PC-9 (cell line): ENCODE measurements at regions not wholly inside any gene's neighbourhood (a gene's known extent, or its start where the extent isn't known, plus 50 kb on each side); places are given as distances from the start of the nearest gene placed in this dataset.

ENCODE experiments used
- BruUV-seq: library from RNA; stranded (reverse); fragments of 400-500 nt; replicated peaks from 2 replicates; lab custom pipeline; 2021; lab: Mats Ljungman, UMichigan
- CTCF ChIA-PET: fragments of 300-600 bp; sonication (Branson Sonifier 250); formaldehyde crosslinking; loops from one replicate; lab custom pipeline; 2022; ENCODE audit warnings: antibody characterized with exemption; lab: Charles Lee
- POLR2A ChIA-PET: fragments of 300-600 bp; sonication (Branson Sonifier 250); formaldehyde crosslinking; loops from one replicate; lab custom pipeline; 2022; ENCODE audit warnings: antibody characterized with exemption; ENCODE audit not compliant: unreplicated experiment; lab: Charles Lee
- DNase-seq, 2 experiments: peaks; one replicate each; pipeline versions ENCODE4 v3.0.0 to v3.0.0-alpha.2; 2015 to 2022; ENCODE audit warnings: mixed read lengths in 1 of 2
- H2AFZ ChIP-seq: fragments of 200-600 bp; sonication (generic); 2 replicates; pipeline ENCODE4 v1.8.1; 2017; ENCODE audit warnings: antibody characterized with exemption
- H3F3A ChIP-seq: fragments of 200-600 bp; sonication (generic); 2 replicates; pipeline ENCODE4 v1.8.1; 2017; ENCODE audit warnings: antibody characterized with exemption, mild to moderate bottlenecking, low read depth; ENCODE audit not compliant: insufficient read depth
- H3K27ac ChIP-seq: fragments of 200-600 bp; sonication (generic); 2 replicates; pipeline ENCODE4 v1.6.1; 2016; ENCODE audit warnings: mixed run types
- H3K27me3 ChIP-seq: fragments of 200-600 bp; sonication (generic); 2 replicates; pipeline ENCODE4 v1.6.1; 2016; ENCODE audit warnings: low read depth, mixed run types; ENCODE audit not compliant: insufficient read depth
- H3K36me3 ChIP-seq: fragments of 200-600 bp; sonication (generic); 2 replicates; pipeline ENCODE4 v1.6.1; 2016; ENCODE audit warnings: low read depth, mixed run types
- H3K4me1 ChIP-seq: fragments of 200-600 bp; sonication (generic); replicated peaks from 2 replicates; pipeline ENCODE4 v1.6.1; 2016; ENCODE audit warnings: mixed run types; ENCODE audit not compliant: insufficient read depth
- H3K4me2 ChIP-seq: fragments of 200-600 bp; sonication (generic); 2 replicates; pipeline ENCODE4 v1.6.1; 2017; ENCODE audit warnings: mixed run types
- H3K4me3 ChIP-seq: fragments of 200-600 bp; sonication (generic); 2 replicates; pipeline ENCODE4 v1.6.1; 2016; ENCODE audit warnings: mixed run types
- H3K79me2 ChIP-seq: fragments of 200-600 bp; sonication (generic); 2 replicates; pipeline ENCODE4 v1.6.1; 2017; ENCODE audit warnings: low read depth, mixed run types
- H3K9me2 ChIP-seq: fragments of 200-600 bp; sonication (generic); 2 replicates; pipeline ENCODE4 v1.8.1; 2017; ENCODE audit warnings: mild to moderate bottlenecking; ENCODE audit not compliant: insufficient read depth
- H3K9me3 ChIP-seq: fragments of 200-600 bp; sonication (generic); 2 replicates; pipeline ENCODE4 v1.8.1; 2016; ENCODE audit warnings: low read depth; ENCODE audit not compliant: insufficient read depth
- H4K20me1 ChIP-seq: fragments of 200-600 bp; sonication (generic); 2 replicates; pipeline ENCODE4 v1.8.1; 2017; ENCODE audit not compliant: insufficient read depth
- CTCF ChIP-seq: fragments of 200-600 bp; sonication (generic); conservative IDR thresholded peaks from 2 replicates; pipeline ENCODE4 v1.6.1; 2017; ENCODE audit warnings: mixed run types, antibody characterized with exemption, mild to moderate bottlenecking, moderate library complexity
- EZH2 ChIP-seq: fragments of 200-600 bp; sonication (generic); IDR thresholded peaks from 2 replicates; pipeline ENCODE4 v1.8.0; 2017; ENCODE audit warnings: antibody characterized with exemption, low read depth
- intact Hi-C: fragments of 100-400 bp; cut with micrococcal nuclease; formaldehyde crosslinking; loops from one replicate; pipeline ENCODE4 v1.10.0; 2022; ENCODE audit not compliant: unreplicated experiment

GRCh38 chr22:49184736-49185135, 642.9 kb downstream of the BRD1 start:
- ChIA-PET POLR2A (no interaction called here), CTCF (no interaction called here)
- intact Hi-C loops, result no loop called here
- no peaks in the 10 kb centered on the region; the same call in 1 of the 2 replicates for H4K20me1 ChIP-seq
- no peaks in the 10 kb centered on the region for H3K9me3 ChIP-seq
- H3K27me3 ChIP-seq, result peaks cover 100% of the 10 kb centered on the region
- H2AFZ ChIP-seq, result no peak overlapping the region
- no peaks in the 10 kb centered on the region for H3K9me2 ChIP-seq
- H3K4me3 ChIP-seq, result no peak overlapping the region
- DNase-seq, result no peak
- H3K79me2 ChIP-seq, result no peaks in the 10 kb centered on the region
- no peaks in the 10 kb centered on the region for H3K4me1 ChIP-seq
- no peaks in the 10 kb centered on the region for H3K36me3 ChIP-seq
- TF ChIP-seq EZH2 (no peak), CTCF (no peak)
- no peak overlapping the region for H3K4me2 ChIP-seq
- H3K27ac ChIP-seq, result no peak overlapping the region
- H3F3A ChIP-seq, result no peaks in the 10 kb centered on the region
- BruUV-seq, result no TSS peak

GRCh38 chr22:49183826-49184216, 643.9 kb downstream of the BRD1 start:
- TF ChIP-seq CTCF (no peak), EZH2 (no peak)

GRCh38 chr22:49183208-49183825, 644.4 kb downstream of the BRD1 start:
- H3K36me3 ChIP-seq, result no peaks in the 10 kb centered on the region
- H3K9me2 ChIP-seq, result no peaks in the 10 kb centered on the region
- peaks cover 100% of the 10 kb centered on the region for H3K27me3 ChIP-seq
- DNase-seq, result no peak
- no peaks in the 10 kb centered on the region for H3K79me2 ChIP-seq
- no peaks in the 10 kb centered on the region for H3K4me1 ChIP-seq
- no peaks in the 10 kb centered on the region for H3K9me3 ChIP-seq
- H3K4me2 ChIP-seq, result no peak overlapping the region
- H3F3A ChIP-seq, result no peaks in the 10 kb centered on the region
- POLR2A ChIA-PET, result no interaction called here
- intact Hi-C loops, result no loop called here
- H3K27ac ChIP-seq, result no peak overlapping the region
- H4K20me1 ChIP-seq, result no peaks in the 10 kb centered on the region; the same call in 1 of the 2 replicates
- no peak overlapping the region for H2AFZ ChIP-seq
- no TSS peak for BruUV-seq
- CTCF ChIA-PET, result no interaction called here
- H3K4me3 ChIP-seq, result no peak overlapping the region
- no peak for TF ChIP-seq EZH2
- no peak for TF ChIP-seq CTCF

More at GRCh38 chr22:49183826-49184216, 643.9 kb downstream of the BRD1 start:
- Histone ChIP-seq H3K4me2 (no peak overlapping the region), H4K20me1 (no peaks in the 10 kb centered on the region; the same call in 1 of the 2 replicates), H3F3A (no peaks in the 10 kb centered on the region), H3K4me3 (no peak overlapping the region), H3K4me1 (no peaks in the 10 kb centered on the region), H3K27ac (no peak overlapping the region), H3K79me2 (no peaks in the 10 kb centered on the region), H3K36me3 (no peaks in the 10 kb centered on the region), H2AFZ (no peak overlapping the region), H3K27me3 (peaks cover 100% of the 10 kb centered on the region), H3K9me2 (no peaks in the 10 kb centered on the region), H3K9me3 (no peaks in the 10 kb centered on the region)
- intact Hi-C loops, result no loop called here
- POLR2A ChIA-PET, result no interaction called here
- no peak for DNase-seq
- BruUV-seq, result no TSS peak
- CTCF ChIA-PET, result no interaction called here
